Mucosa of descending colon (tissue), 3 donors: ENCODE measurements at regions not wholly inside any gene's neighbourhood (a gene's known extent, or its start where the extent isn't known, plus 50 kb on each side); places are given as distances from the start of the nearest gene placed in this dataset.

Experiments
- ATAC-seq: fragments of 200-7000 bp; cut with Tn5 transposase; one replicate; pipeline ENCODE4 v1.9.1; 2020; ENCODE audit warnings: mild to moderate bottlenecking, moderate library complexity
- DNase-seq, 3 donors: peaks; one replicate each; pipeline ENCODE4 v3.0.0-alpha.2; 2020
- H3K36me3 ChIP-seq: fragments of 200-600 bp; one replicate; pipeline ENCODE4 v1.8.0; 2021; ENCODE audit warnings: low read depth, mild to moderate bottlenecking
- H3K4me1 ChIP-seq: fragments of 200-600 bp; one replicate; pipeline ENCODE4 v1.8.0; 2021; ENCODE audit warnings: low read depth, mild to moderate bottlenecking
- H3K4me3 ChIP-seq: fragments of 200-600 bp; one replicate; pipeline ENCODE4 v1.8.0; 2021; ENCODE audit warnings: mild to moderate bottlenecking
- H3K9me3 ChIP-seq: fragments of 200-600 bp; one replicate; pipeline ENCODE4 v1.8.0; 2021; ENCODE audit warnings: mild to moderate bottlenecking
- intact Hi-C, 2 donors: fragments of 100-400 bp; cut with DNase I in 1 of 2; cut with micrococcal nuclease in 1 of 2; formaldehyde crosslinking; loops; one replicate each; pipeline versions ENCODE4 v1.11.0 to v1.11.1; 2022; cut with DNase I, micrococcal nuclease
- TF ChIP-seq, protein P1 (sequence below): fragments of 200-600 bp; IDR thresholded peaks from one replicate; pipeline ENCODE4 v1.8.0; 2022; ENCODE audit warnings: antibody characterized with exemption, mild to moderate bottlenecking
- donor health status: DM: no; HTN: no; CAD: no; lungs with moderate emphysema.
- donor health status: DM: no; HTN: no; CAD: no.
- donor health status: DM: no; HTN: yes; CAD: no.

DNA sequence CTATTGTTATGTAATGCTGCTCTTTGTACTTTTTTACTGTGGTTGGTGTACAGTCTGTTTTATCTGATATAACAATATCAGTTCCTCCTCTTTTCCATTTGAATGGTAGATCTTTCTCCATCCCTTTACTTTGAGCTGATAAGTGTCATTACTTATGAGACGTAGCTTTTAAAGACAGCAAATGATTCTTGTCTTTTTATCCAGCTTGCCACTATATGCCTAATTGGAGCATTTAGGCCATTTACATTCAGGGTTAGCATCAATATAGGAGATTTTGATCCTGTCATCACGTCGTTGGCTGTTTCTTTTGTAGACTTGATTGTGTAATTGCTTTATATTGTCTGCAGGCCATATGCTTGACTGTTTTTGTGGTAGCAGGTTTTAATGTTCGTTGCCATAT is 894.2 kb upstream of the ATXN8OS start:
- DNase-seq (no peak), ATAC-seq (no peak)
- Histone ChIP-seq H3K36me3 (no peaks in the 10 kb centered on the region), H3K4me3 (no peak overlapping the region), H3K9me3 (no peaks in the 10 kb centered on the region), H3K4me1 (no peaks in the 10 kb centered on the region)
- TF ChIP-seq, protein P1, sequence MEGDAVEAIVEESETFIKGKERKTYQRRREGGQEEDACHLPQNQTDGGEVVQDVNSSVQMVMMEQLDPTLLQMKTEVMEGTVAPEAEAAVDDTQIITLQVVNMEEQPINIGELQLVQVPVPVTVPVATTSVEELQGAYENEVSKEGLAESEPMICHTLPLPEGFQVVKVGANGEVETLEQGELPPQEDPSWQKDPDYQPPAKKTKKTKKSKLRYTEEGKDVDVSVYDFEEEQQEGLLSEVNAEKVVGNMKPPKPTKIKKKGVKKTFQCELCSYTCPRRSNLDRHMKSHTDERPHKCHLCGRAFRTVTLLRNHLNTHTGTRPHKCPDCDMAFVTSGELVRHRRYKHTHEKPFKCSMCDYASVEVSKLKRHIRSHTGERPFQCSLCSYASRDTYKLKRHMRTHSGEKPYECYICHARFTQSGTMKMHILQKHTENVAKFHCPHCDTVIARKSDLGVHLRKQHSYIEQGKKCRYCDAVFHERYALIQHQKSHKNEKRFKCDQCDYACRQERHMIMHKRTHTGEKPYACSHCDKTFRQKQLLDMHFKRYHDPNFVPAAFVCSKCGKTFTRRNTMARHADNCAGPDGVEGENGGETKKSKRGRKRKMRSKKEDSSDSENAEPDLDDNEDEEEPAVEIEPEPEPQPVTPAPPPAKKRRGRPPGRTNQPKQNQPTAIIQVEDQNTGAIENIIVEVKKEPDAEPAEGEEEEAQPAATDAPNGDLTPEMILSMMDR = no peak
- intact Hi-C loops = no loop called here

DNA sequence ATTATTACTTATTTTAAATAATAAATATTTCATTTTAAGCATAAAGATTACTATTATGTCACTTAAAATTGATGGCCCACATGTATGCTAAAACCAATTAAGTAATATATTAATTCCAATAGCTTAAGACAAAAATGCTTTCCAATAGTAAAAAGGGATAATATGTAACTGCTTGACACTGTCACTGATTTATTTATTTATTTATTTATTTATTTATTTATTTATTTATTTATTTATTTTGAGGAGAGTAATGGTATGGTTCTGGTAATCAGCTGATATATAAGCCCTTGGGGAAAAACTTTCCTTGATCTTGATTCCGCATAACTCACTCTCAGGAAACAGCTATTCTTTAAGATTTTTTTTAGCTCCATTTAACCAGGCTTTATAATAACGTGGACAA is 903.0 kb upstream of the ATXN8OS start:
- intact Hi-C loops = no loop called here
- no peaks in the 10 kb centered on the region for H3K9me3 ChIP-seq
- no peak for ATAC-seq
- TF ChIP-seq, protein P1 = no peak
- H3K4me1 ChIP-seq = no peaks in the 10 kb centered on the region
- no peak for DNase-seq
- H3K4me3 ChIP-seq = no peak overlapping the region
- H3K36me3 ChIP-seq = no peaks in the 10 kb centered on the region

DNA sequence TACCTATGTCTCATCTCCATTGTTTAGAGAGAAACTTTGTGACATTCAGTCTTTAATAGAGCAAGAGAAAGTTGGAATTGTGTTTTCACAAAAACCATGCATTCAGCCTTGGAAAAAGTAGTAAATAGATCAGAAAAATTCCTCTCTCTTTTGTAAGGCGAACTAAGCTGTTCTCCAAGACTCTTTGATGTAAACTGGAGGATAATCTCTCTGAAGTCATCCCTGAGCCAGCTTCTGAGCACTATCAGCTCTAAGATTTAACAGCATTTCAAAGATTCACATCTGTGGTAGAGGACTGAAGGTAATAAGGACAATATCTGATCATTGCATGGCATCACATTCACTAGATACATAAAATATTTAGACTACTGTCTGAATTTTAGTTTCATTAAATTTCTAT is 904.6 kb upstream of the ATXN8OS start:
- intact Hi-C loops = no loop called here
- DNase-seq (no peak), ATAC-seq (no peak)
- TF ChIP-seq, protein P1 = no peak
- Histone ChIP-seq H3K4me3 (no peak overlapping the region), H3K36me3 (no peaks in the 10 kb centered on the region), H3K9me3 (no peaks in the 10 kb centered on the region), H3K4me1 (no peaks in the 10 kb centered on the region)

DNA sequence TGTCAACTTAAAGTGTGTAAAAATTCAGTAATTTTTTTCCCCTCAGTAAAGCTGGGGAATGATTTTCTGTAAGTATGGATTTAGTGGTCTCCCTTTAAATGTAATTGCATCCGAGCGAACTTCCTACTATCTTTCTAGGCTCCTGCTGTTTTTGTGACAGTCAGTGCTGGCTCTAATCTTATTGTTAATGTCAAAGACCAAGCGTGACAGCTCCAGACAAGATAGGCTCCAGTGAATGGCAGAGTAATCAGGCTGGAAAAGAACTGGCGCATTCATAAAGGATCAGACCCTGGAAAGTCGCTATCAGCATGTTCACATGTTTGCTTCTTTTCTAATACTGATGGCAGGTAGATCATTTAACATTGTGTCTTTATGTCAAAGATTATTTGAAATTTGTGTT is 908.0 kb upstream of the ATXN8OS start:
- no peaks in the 10 kb centered on the region for H3K36me3 ChIP-seq
- H3K9me3 ChIP-seq = no peaks in the 10 kb centered on the region
- TF ChIP-seq, protein P1 = no peak
- no peaks in the 10 kb centered on the region for H3K4me1 ChIP-seq
- no peak overlapping the region for H3K4me3 ChIP-seq
- ATAC-seq = no peak
- intact Hi-C loops = no loop called here
- no peak for DNase-seq

DNA sequence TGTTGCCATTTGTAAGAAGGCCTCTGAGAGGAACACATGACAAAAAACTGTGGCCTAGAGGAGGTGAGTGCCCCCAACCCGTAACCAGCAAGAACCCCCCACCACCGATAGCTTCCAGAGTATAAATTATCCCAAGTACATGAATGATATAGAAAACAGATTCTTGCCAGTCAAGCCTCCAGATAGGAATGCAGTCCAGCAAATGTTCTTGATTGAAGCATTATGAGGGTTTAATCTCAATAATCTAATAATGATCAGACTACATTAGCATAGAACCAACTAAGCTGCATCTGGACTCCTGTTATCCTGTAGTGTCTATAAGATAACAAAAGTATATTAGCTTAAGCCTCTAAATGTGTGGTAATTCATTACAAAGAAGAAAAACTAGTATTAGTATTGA is 908.9 kb upstream of the ATXN8OS start:
- Histone ChIP-seq H3K4me1 (no peaks in the 10 kb centered on the region), H3K36me3 (no peaks in the 10 kb centered on the region), H3K9me3 (no peaks in the 10 kb centered on the region), H3K4me3 (no peak overlapping the region)
- ATAC-seq = no peak
- no peak for DNase-seq
- TF ChIP-seq, protein P1 = no peak
- intact Hi-C loops = no loop called here

DNA sequence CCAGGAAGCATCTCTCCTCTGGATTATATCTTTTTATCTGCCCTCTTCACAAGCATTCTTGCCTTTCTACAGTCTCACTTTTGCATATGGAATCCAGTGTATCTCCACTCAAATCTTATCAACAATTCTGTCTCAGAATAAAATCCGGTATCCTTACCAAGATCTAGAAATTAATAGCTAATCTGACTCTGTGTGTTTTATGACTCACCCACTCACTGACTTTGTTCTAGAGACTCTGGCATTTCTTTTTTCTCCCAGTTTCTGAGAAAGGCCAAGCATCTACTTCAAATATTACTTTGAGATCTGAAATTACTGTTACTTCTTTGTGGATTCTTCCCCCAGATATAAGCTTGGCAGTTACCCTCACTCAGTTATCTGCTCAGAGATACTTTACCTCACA is 913.5 kb upstream of the ATXN8OS start:
- H3K9me3 ChIP-seq = no peaks in the 10 kb centered on the region
- H3K4me3 ChIP-seq = no peak overlapping the region
- H3K36me3 ChIP-seq = no peaks in the 10 kb centered on the region
- no peak for DNase-seq
- TF ChIP-seq, protein P1 = no peak
- no peak for ATAC-seq
- H3K4me1 ChIP-seq = no peaks in the 10 kb centered on the region
- intact Hi-C loops = no loop called here
